H9 (cell line): ENCODE measurements at regions not wholly inside any gene's neighbourhood (a gene's known extent, or its start where the extent isn't known, plus 50 kb on each side); places are given as distances from the start of the nearest gene placed in this dataset.

Experiments
- DNase-seq: peaks from one replicate; pipeline ENCODE4 v3.0.0-alpha.2; 2017
- H2AFZ ChIP-seq: one replicate; pipeline ENCODE4 v1.6.1; 2013; ENCODE audit warnings: mild to moderate bottlenecking, low read length, control low read depth, moderate library complexity
- H2AK5ac ChIP-seq: 2 replicates; pipeline ENCODE4 v1.6.1; 2013; ENCODE audit warnings: low read length, control low read depth, mixed read lengths; ENCODE audit not compliant: insufficient read length
- H2BK120ac ChIP-seq: one replicate; pipeline ENCODE4 v1.6.1; 2013; ENCODE audit warnings: low read depth, mild to moderate bottlenecking, low read length, control low read depth, inconsistent platforms; ENCODE audit not compliant: poor library complexity, severe bottlenecking
- H2BK12ac ChIP-seq: 2 replicates; pipeline ENCODE4 v1.6.1; 2013; ENCODE audit warnings: low read length, control low read depth, mixed read lengths, low read depth; ENCODE audit not compliant: insufficient read length
- H2BK15ac ChIP-seq: 2 replicates; pipeline ENCODE4 v1.6.1; 2013; ENCODE audit warnings: low read depth, low read length, control low read depth
- H2BK20ac ChIP-seq: one replicate; pipeline ENCODE4 v1.6.1; 2013; ENCODE audit warnings: low read depth, mild to moderate bottlenecking, low read length, control low read depth, inconsistent platforms; ENCODE audit not compliant: poor library complexity, severe bottlenecking
- H2BK5ac ChIP-seq: 2 replicates; pipeline ENCODE4 v1.6.1; 2013; ENCODE audit warnings: low read length, control low read depth, mixed read lengths; ENCODE audit not compliant: insufficient read length
- H3K14ac ChIP-seq: 2 replicates; pipeline ENCODE4 v1.6.1; 2013; ENCODE audit warnings: low read length, control low read depth; ENCODE audit not compliant: insufficient read depth
- H3K18ac ChIP-seq: 2 replicates; pipeline ENCODE4 v1.6.1; 2013; ENCODE audit warnings: low read depth, mild to moderate bottlenecking, mixed read lengths, low read length, control low read depth; ENCODE audit not compliant: insufficient read length
- H3K23ac ChIP-seq: 2 replicates; pipeline ENCODE4 v1.6.1; 2013; ENCODE audit warnings: low read length, control low read depth, mixed read lengths, low read depth; ENCODE audit not compliant: insufficient read length
- H3K23me2 ChIP-seq: 2 replicates; pipeline ENCODE4 v1.6.1; 2013; ENCODE audit warnings: low read depth, mild to moderate bottlenecking, mixed read lengths, low read length, control low read depth; ENCODE audit not compliant: insufficient read length, poor library complexity, severe bottlenecking
- H3K27ac ChIP-seq: 2 replicates; pipeline ENCODE4 v1.5.1; 2013; ENCODE audit warnings: low read length, control low read depth, mixed read lengths, low read depth; ENCODE audit not compliant: insufficient read length
- H3K27me3 ChIP-seq: 2 replicates; pipeline ENCODE4 v1.6.1; 2013; ENCODE audit warnings: low read length, control low read depth, inconsistent platforms; ENCODE audit not compliant: insufficient read depth
- H3K4ac ChIP-seq: 2 replicates; pipeline ENCODE4 v1.6.1; 2013; ENCODE audit warnings: low read depth, mild to moderate bottlenecking, control low read depth, inconsistent platforms, low read length, moderate library complexity
- H3K4me1 ChIP-seq: 2 replicates; pipeline ENCODE4 v1.6.1; 2013; ENCODE audit warnings: low read length, control low read depth, inconsistent platforms; ENCODE audit not compliant: insufficient read depth
- H3K4me2 ChIP-seq: 2 replicates; pipeline ENCODE4 v1.6.1; 2013; ENCODE audit warnings: low read length, control low read depth, mixed read lengths; ENCODE audit not compliant: insufficient read length, insufficient read depth
- H3K56ac ChIP-seq: 2 replicates; pipeline ENCODE4 v1.6.1; 2013; ENCODE audit warnings: low read depth, mild to moderate bottlenecking, mixed read lengths, low read length, control low read depth; ENCODE audit not compliant: insufficient read length
- H3K79me1 ChIP-seq: 2 replicates; pipeline ENCODE4 v1.6.1; 2013; ENCODE audit warnings: low read depth, mild to moderate bottlenecking, moderate library complexity, low read length, control low read depth, inconsistent platforms; ENCODE audit not compliant: insufficient read depth, poor library complexity, severe bottlenecking
- H3K79me2 ChIP-seq: 2 replicates; pipeline ENCODE4 v1.6.1; 2013; ENCODE audit warnings: low read length, control low read depth, inconsistent platforms; ENCODE audit not compliant: insufficient read depth
- H3K9ac ChIP-seq: 2 replicates; pipeline ENCODE4 v1.6.1; 2013; ENCODE audit warnings: low read length, control low read depth, mixed read lengths; ENCODE audit not compliant: insufficient read length; ENCODE audit errors: extremely low read depth
- H3K9me3 ChIP-seq: one replicate; pipeline ENCODE4 v1.6.1; 2013; ENCODE audit warnings: low read depth, low read length, inconsistent platforms; ENCODE audit not compliant: control insufficient read depth
- H3T11ph ChIP-seq: one replicate; pipeline ENCODE4 v1.6.1; 2013; ENCODE audit warnings: mild to moderate bottlenecking, low read length, control low read depth, inconsistent platforms
- H4K20me1 ChIP-seq: one replicate; pipeline ENCODE4 v1.6.1; 2013; ENCODE audit not compliant: control insufficient read depth, insufficient read length, insufficient read depth
- H4K5ac ChIP-seq: 2 replicates; pipeline ENCODE4 v1.6.1; 2013; ENCODE audit warnings: low read depth, mild to moderate bottlenecking, mixed read lengths, low read length, control low read depth; ENCODE audit not compliant: insufficient read length
- H4K8ac ChIP-seq: replicated peaks from 2 replicates; pipeline ENCODE4 v1.6.1; 2013; ENCODE audit warnings: low read length, control low read depth, mixed read lengths, low read depth; ENCODE audit not compliant: insufficient read length
- H4K91ac ChIP-seq: 2 replicates; pipeline ENCODE4 v1.6.1; 2013; ENCODE audit warnings: low read depth, mild to moderate bottlenecking, moderate library complexity, mixed read lengths, low read length, control low read depth; ENCODE audit not compliant: insufficient read length
- H3K27ac Mint-ChIP-seq, 3 experiments: 2 replicates in 2 of 3; 3 replicates in 1 of 3; pipeline ENCODE4 v1.8.0; 2020 to 2021; ENCODE audit warnings: mixed read lengths in 3 of 3, mild to moderate bottlenecking in 1 of 3, moderate library complexity in 1 of 3
- H3K27me3 Mint-ChIP-seq: 2 replicates; pipeline ENCODE4 v1.8.0; 2021; ENCODE audit warnings: low read depth, mild to moderate bottlenecking, moderate library complexity, mixed read lengths
- H3K36me3 Mint-ChIP-seq, 3 experiments: 2 replicates in 2 of 3; 3 replicates in 1 of 3; pipeline ENCODE4 v1.8.0; 2020 to 2021; ENCODE audit warnings: low read depth in 3 of 3, mixed read lengths in 3 of 3; ENCODE audit not compliant: insufficient read depth in 1 of 3
- H3K4me1 Mint-ChIP-seq, 2 experiments: 2 replicates each; pipeline ENCODE4 v1.8.0; 2020; ENCODE audit warnings: mixed read lengths in 2 of 2
- H3K4me3 Mint-ChIP-seq, 2 experiments: 2 replicates in 1 of 2; 3 replicates in 1 of 2; pipeline ENCODE4 v1.8.0; 2020 to 2021; ENCODE audit warnings: mild to moderate bottlenecking in 2 of 2, mixed read lengths in 2 of 2, moderate library complexity in 1 of 2
- H3K9me3 Mint-ChIP-seq, 2 experiments: 2 replicates in 1 of 2; 3 replicates in 1 of 2; pipeline ENCODE4 v1.8.0; 2020; ENCODE audit warnings: mild to moderate bottlenecking in 2 of 2, mixed read lengths in 2 of 2, moderate library complexity in 1 of 2
- WGBS: extraction: QIAGEN DNeasy Blood & Tissue Kit; methylation state at CpG from one replicate; pipeline ENCODE4 v1.1.7; 2013; ENCODE audit warnings: missing lambda C conversion rate, low lambda C conversion rate, mixed read lengths; ENCODE audit not compliant: insufficient read length; ENCODE audit errors: extremely low coverage; 5-methylcytosine and 5-hydroxymethylcytosine counted together
- TF ChIP-seq, protein P1 (sequence below): fragments of 200-600 bp; sonication (generic); conservative IDR thresholded peaks from 3 replicates; pipeline ENCODE4 v1.8.0; 2021; ENCODE audit warnings: antibody characterized with exemption, mild to moderate bottlenecking

DNA sequence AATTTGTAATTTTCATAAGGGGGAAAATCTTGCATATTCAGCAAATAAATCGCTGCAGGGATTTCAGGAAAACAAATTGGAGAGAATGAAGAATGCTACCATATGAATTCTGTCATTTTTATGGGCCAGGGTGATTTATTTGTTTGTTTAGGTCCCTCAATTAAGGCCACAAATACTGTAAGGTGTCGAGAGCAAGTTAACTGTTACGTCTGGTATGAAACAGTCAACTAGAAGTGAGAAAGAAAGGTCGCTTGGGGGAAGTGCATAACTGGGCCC, 166.9 kb upstream of the TSHZ2 start:
- Histone ChIP-seq H4K5ac (no peak overlapping the region), H3K4ac (no peak overlapping the region), H2BK20ac (no peak overlapping the region), H3K23me2 (no peaks in the 10 kb centered on the region), H3K27me3 (no peaks in the 10 kb centered on the region), H4K8ac (no peak overlapping the region), H4K20me1 (no peaks in the 10 kb centered on the region), H3K9me3 (no peaks in the 10 kb centered on the region), H3K9ac (no peak overlapping the region), H3K23ac (no peak overlapping the region), H2BK120ac (no peak overlapping the region), H3K79me1 (no peaks in the 10 kb centered on the region), H3K4me2 (no peak overlapping the region), H2BK5ac (no peak overlapping the region), H2BK12ac (no peak overlapping the region), H3K56ac (no peak overlapping the region), H4K91ac (no peak overlapping the region), H2AFZ (no peak overlapping the region), H2AK5ac (no peak overlapping the region), H3K4me1 (no peaks in the 10 kb centered on the region), H3K18ac (no peak overlapping the region), H3K79me2 (no peaks in the 10 kb centered on the region), H3K14ac (no peak overlapping the region), H3T11ph (no peak overlapping the region), H3K27ac (no peak overlapping the region), H2BK15ac (no peak overlapping the region)
- Mint-ChIP-seq H3K4me1 (no peaks in the 10 kb centered on the region), H3K36me3 (no peaks in the 10 kb centered on the region), H3K9me3 (no peaks in the 10 kb centered on the region), H3K27ac (no peak overlapping the region), H3K4me3 (no peak overlapping the region), H3K27me3 (no peaks in the 10 kb centered on the region; the same call in 1 of the 2 replicates)
- TF ChIP-seq, protein P1, sequence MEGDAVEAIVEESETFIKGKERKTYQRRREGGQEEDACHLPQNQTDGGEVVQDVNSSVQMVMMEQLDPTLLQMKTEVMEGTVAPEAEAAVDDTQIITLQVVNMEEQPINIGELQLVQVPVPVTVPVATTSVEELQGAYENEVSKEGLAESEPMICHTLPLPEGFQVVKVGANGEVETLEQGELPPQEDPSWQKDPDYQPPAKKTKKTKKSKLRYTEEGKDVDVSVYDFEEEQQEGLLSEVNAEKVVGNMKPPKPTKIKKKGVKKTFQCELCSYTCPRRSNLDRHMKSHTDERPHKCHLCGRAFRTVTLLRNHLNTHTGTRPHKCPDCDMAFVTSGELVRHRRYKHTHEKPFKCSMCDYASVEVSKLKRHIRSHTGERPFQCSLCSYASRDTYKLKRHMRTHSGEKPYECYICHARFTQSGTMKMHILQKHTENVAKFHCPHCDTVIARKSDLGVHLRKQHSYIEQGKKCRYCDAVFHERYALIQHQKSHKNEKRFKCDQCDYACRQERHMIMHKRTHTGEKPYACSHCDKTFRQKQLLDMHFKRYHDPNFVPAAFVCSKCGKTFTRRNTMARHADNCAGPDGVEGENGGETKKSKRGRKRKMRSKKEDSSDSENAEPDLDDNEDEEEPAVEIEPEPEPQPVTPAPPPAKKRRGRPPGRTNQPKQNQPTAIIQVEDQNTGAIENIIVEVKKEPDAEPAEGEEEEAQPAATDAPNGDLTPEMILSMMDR = no peak
- DNase-seq = no peak
- WGBS = no CpG with 5 or more reads among the region's 4 CpGs
